Breast epithelium (tissue), 3 donors: ENCODE measurements at regions not wholly inside any gene's neighbourhood (a gene's known extent, or its start where the extent isn't known, plus 50 kb on each side); places are given as distances from the start of the nearest gene placed in this dataset.

Source experiments
- POLR2AphosphoS5 ChIP-seq, 3 donors: sonication (generic); formaldehyde crosslinking; IDR thresholded peaks; one replicate each; pipeline ENCODE4 v1.6.1; 2017; ENCODE audit warnings: antibody characterized with exemption in 3 of 3
- TF ChIP-seq, protein P1 (sequence below), 3 donors: fragments of 450-650 bp; IDR thresholded peaks; one replicate each; pipeline ENCODE4 v1.5.1; 2016 to 2017; ENCODE audit warnings: antibody characterized with exemption in 3 of 3, mild to moderate bottlenecking in 3 of 3, moderate library complexity in 3 of 3

DNA sequence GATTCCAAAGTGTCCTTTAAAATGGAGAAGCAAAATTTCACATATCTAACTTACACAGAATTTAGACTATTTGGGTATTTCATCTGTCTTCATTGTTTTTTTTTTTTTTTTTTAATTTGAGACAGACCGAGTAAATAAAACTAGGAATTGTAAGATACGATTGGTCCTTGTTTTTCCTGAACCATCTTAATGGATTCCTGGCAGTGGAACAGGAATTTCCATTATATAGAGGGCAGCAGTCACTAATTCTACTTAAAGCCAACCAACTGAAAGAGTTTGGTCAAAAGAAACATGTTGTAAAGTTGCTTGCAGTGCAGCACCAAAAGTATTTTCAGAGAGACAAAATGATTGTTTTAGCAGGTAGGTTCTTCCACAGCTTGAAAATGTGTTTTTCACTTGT is 72.5 kb upstream of the HGF start:
- TF ChIP-seq POLR2AphosphoS5 (IDR thresholded peaks at IDR 0.05): no peak
- TF ChIP-seq, protein P1, sequence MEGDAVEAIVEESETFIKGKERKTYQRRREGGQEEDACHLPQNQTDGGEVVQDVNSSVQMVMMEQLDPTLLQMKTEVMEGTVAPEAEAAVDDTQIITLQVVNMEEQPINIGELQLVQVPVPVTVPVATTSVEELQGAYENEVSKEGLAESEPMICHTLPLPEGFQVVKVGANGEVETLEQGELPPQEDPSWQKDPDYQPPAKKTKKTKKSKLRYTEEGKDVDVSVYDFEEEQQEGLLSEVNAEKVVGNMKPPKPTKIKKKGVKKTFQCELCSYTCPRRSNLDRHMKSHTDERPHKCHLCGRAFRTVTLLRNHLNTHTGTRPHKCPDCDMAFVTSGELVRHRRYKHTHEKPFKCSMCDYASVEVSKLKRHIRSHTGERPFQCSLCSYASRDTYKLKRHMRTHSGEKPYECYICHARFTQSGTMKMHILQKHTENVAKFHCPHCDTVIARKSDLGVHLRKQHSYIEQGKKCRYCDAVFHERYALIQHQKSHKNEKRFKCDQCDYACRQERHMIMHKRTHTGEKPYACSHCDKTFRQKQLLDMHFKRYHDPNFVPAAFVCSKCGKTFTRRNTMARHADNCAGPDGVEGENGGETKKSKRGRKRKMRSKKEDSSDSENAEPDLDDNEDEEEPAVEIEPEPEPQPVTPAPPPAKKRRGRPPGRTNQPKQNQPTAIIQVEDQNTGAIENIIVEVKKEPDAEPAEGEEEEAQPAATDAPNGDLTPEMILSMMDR (IDR thresholded peaks at IDR 0.05): no peak
